GM18909 (cell line): ENCODE measurements at regions not wholly inside any gene's neighbourhood (a gene's known extent, or its start where the extent isn't known, plus 50 kb on each side); places are given as distances from the start of the nearest gene placed in this dataset.
"Not testable (repeated sequence)": the region's sequence is repeated elsewhere in the genome, so short reads cannot be mapped to it uniquely, and the experiment has no call there.

Source experiments
- ATAC-seq: cut with Tn5 transposase; IDR thresholded peaks from one replicate; pipeline ENCODE4 v1.9.1; 2021; ENCODE audit warnings: mild to moderate bottlenecking; ENCODE audit not compliant: unreplicated experiment, poor library complexity

- ATAC-seq, result no peak
Observed at GRCh38 chr18:71431689-71432088, 1112.5 kb downstream of the CBLN2 start.

- no peak for ATAC-seq
Observed at GRCh38 chr18:71431171-71431570, 1113.0 kb downstream of the CBLN2 start.

GRCh38 chr18:71426441-71426840 lies 1117.7 kb downstream of the CBLN2 start:
- ATAC-seq, result no peak

GRCh38 chr18:71405169-71405809 lies 1116.4 kb downstream of the SOCS6 start:
- no peak for ATAC-seq

- ATAC-seq, result no peak
Observed at GRCh38 chr18:71403501-71403900, 1114.7 kb downstream of the SOCS6 start.

- ATAC-seq, result no peak
Observed at GRCh38 chr18:71398531-71398930, 1109.7 kb downstream of the SOCS6 start.

- ATAC-seq, result no peak
Observed at GRCh38 chr18:71388148-71388547, 1099.3 kb downstream of the SOCS6 start.

GRCh38 chr18:71374294-71375000 lies 1085.6 kb downstream of the SOCS6 start:
- no peak for ATAC-seq

- no peak for ATAC-seq
Observed at GRCh38 chr18:71371951-71372605, 1083.2 kb downstream of the SOCS6 start.

- ATAC-seq, result no peak
Observed at GRCh38 chr18:71370671-71371445, 1082.0 kb downstream of the SOCS6 start.

- ATAC-seq, result no peak
Observed at GRCh38 chr18:71370095-71370494, 1081.2 kb downstream of the SOCS6 start.

GRCh38 chr18:71362140-71362539 lies 1073.3 kb downstream of the SOCS6 start:
- no peak for ATAC-seq

- not testable (repeated sequence) for ATAC-seq
Observed at GRCh38 chr18:71355599-71355998, 1066.8 kb downstream of the SOCS6 start.

- ATAC-seq, result no peak
Observed at GRCh38 chr18:71352618-71353017, 1063.8 kb downstream of the SOCS6 start.

- no peak for ATAC-seq
Observed at GRCh38 chr18:71336576-71337210, 1047.8 kb downstream of the SOCS6 start.

GRCh38 chr18:71329563-71329962 lies 1040.7 kb downstream of the SOCS6 start:
- ATAC-seq, result no peak

- ATAC-seq, result no peak
Observed at GRCh38 chr18:71329114-71329513, 1040.3 kb downstream of the SOCS6 start.

GRCh38 chr18:71327850-71328249 lies 1039.0 kb downstream of the SOCS6 start:
- no peak for ATAC-seq

- ATAC-seq, result no peak
Observed at GRCh38 chr18:71327441-71327840, 1038.6 kb downstream of the SOCS6 start.

- ATAC-seq, result no peak
Observed at GRCh38 chr18:71326826-71327225, 1038.0 kb downstream of the SOCS6 start.
